ENCODE measurements at regions not wholly inside any gene's neighbourhood (a gene's known extent, or its start where the extent isn't known, plus 50 kb on each side); places are given as distances from the start of the nearest gene placed in this dataset.

DNA sequence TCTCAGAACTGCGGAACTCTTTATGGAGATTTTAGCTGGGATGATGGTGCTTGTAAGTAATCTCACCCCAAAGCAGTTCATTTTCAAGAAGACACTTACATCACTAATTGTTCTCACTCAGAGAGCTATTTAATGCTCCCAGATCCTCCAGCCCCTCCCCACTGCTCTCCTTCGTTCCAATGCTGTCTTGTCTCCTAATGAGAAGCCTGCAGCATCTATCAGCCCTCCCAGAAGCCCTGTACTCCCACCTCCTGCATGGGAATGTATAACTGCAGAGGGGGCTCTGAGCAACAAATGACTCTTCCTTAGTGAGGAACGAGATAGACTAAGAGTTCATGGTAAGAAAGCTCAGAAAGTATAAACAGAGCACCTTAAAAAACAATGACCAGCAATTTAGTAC lies 377.4 kb upstream of the RUNX1 start:
- TF ChIP-seq POLR2A (IDR thresholded peaks at IDR 0.05): no peak
- TF ChIP-seq, protein P1, sequence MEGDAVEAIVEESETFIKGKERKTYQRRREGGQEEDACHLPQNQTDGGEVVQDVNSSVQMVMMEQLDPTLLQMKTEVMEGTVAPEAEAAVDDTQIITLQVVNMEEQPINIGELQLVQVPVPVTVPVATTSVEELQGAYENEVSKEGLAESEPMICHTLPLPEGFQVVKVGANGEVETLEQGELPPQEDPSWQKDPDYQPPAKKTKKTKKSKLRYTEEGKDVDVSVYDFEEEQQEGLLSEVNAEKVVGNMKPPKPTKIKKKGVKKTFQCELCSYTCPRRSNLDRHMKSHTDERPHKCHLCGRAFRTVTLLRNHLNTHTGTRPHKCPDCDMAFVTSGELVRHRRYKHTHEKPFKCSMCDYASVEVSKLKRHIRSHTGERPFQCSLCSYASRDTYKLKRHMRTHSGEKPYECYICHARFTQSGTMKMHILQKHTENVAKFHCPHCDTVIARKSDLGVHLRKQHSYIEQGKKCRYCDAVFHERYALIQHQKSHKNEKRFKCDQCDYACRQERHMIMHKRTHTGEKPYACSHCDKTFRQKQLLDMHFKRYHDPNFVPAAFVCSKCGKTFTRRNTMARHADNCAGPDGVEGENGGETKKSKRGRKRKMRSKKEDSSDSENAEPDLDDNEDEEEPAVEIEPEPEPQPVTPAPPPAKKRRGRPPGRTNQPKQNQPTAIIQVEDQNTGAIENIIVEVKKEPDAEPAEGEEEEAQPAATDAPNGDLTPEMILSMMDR (IDR thresholded peaks at IDR 0.05): no peak

Data from thyroid gland (tissue), 4 donors.